HG03025 (cell line): ENCODE measurements at regions not wholly inside any gene's neighbourhood (a gene's known extent, or its start where the extent isn't known, plus 50 kb on each side); places are given as distances from the start of the nearest gene placed in this dataset.

Experiments used
- ATAC-seq: cut with Tn5 transposase; IDR thresholded peaks from one replicate; pipeline ENCODE4 v1.9.1; 2021; ENCODE audit warnings: mild to moderate bottlenecking, moderate library complexity; ENCODE audit not compliant: unreplicated experiment, low FRiP score

DNA sequence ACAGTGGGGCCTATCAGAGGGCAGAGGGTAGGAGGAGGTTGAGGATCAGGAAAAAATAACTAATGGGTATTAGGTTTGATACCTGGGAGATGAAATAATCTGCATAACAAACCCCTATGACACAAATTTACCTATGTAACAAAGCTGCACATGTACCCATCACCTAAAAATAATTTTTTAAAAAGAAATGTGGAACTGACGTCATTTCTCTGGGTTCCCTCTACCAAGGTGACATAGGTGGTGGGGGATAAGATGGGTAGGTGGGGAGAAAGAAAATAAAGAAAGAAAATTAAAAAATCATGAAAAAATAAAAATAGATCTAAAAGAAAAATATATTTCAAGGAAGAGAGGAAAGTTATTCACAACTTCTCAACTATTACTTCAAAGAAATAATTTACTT is 153.1 kb upstream of the SORCS1 start:
- ATAC-seq: no peak

DNA sequence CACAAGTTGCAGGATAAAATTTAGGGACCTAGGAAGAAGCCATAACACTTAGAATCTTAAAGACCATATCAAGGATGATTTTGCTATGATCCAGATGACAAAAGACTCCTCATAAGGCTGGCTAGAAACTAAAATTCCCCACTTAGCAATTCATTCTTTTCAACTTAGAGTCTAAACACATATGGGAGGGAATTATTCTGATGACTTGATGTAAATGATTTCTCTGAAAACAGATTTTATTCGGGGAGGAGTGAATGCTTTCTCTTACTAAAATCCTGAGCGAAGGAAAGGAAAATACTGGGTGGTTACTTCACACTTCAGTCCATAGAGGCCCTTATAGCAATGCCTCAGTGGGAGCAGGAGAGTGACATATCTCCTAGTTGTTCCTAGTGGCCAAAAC is 138.7 kb upstream of the SORCS1 start:
- ATAC-seq: no peak

DNA sequence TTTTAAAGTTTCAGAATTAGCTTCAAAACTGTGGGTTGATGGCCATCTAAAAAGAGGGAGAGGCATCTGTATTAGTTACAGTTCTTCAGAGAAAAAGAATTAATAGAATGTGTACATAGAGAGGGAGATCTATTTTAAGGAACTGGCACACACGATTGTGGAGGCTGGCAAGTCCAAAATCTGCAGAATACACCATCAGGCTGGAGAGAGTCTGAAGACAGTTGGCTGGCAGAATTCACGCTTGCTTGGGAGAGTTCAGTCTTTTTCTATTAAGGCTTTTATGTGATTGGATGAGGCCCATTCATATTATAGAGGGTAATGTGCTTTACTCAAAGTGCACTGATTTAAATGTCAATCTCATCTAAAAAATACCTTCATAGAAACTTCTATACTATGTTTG is 135.1 kb upstream of the SORCS1 start:
- ATAC-seq: no peak

DNA sequence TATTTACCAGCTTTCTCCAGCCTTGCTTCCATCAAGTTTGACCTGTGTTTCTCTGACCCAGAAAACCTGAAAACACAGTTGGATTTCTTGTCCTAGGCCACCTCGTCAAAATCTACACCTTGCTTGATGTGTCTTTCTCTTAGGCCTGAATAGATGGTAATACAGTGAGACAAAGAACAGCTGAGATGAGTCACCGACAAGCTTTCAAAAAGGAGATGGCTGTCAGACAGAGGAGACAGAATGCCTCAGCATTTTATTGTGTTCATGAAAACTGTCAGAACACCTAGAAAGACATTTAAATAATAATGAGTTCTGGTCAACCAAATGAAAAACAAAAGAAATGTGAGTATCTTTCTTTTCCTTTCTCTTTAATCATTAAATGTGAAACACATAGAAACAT is 119.7 kb upstream of the SORCS1 start:
- ATAC-seq: no peak

DNA sequence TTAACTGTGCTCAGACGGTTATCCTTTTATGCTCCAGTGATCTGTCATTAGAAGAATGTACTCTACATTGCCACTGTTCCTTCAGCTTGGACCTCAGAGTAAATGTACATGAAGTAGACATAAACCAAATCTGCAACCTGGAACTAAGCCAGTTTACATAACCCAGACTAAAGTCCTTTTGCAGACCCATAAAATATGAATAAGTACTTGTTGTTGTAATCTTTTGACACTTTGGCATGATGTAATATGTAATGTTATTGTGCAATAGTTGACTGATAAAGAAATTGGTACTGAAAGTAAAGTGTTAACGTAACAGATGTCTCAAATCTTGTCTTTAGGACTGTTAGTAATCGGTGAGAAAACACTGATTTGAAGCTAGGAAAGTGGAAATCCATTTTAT is 115.8 kb upstream of the SORCS1 start:
- ATAC-seq: no peak

DNA sequence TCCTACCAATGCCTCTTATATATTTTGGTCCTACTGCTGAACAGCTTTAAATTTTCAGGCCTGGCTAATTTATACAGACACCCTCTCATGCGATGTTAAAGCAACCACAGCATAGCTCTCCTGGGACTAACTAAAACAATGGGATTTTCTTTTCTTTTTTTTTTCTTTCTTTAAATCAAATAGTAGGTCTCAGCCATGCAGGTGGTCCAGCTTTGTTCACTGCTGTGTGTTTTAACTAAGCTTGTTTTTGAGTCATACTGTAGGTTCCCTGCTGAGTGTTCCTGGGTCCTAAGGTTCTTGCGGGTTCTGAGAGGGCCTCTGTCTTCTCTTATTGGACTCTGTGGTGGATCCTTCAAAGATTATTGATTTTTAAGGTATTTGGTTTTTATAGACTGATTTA is 113.1 kb upstream of the SORCS1 start:
- no peak for ATAC-seq

DNA sequence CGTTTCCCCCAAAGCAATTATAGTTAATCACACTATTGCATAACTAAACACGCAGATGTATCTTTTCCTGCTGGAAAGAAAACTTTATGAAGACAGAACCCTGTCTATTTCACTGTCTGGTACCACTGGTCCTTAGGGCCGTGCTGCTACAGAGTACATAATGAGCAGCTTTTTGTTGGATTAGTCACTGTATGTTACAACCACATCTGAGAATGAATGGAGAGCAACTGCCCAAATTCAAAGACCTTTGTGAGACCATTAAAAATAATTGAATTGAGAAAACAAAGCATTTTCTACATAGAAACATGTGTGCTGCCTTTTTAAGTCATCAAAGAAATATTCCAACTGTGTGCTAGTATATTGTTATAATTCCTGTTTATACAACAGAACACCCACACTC is 111.3 kb upstream of the SORCS1 start:
- no peak for ATAC-seq

DNA sequence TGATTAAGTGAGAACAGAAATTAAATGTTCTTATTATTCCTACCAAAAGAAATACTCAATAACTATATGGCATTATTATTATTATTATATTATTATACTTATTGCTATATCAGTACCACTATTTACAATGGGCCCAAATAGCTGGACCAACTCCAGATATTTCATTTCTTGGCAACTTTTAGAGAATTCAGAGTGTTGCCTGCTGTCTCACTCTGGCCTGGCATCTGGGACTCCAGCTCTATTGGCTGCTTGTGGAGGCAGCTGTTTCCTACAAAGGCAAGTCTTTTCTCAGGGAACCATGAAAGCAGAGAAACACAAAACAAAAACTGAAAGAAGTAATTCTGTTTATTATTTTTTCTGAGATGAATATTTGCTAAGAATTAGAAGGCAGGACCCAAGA is 105.1 kb upstream of the SORCS1 start:
- no peak for ATAC-seq

DNA sequence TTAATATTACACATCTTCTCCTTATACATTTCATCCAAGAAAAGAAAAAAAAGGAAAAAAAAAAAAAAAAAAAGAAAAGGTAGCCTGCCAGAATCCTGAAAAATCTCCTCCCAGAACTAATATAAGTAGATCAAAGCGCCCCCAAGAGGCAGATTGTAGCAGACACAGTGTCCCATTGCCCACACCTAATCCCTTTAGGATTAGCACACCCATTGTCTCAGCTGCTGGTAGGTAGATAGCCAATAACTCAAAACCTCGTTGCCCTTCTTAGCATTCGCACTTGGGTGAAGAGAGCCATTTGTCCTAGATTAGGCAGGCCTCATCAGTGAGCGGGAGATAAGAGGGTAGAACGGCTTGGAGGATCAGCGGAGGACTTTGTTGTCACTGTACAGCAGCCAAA is 100.2 kb upstream of the SORCS1 start:
- ATAC-seq: no peak

DNA sequence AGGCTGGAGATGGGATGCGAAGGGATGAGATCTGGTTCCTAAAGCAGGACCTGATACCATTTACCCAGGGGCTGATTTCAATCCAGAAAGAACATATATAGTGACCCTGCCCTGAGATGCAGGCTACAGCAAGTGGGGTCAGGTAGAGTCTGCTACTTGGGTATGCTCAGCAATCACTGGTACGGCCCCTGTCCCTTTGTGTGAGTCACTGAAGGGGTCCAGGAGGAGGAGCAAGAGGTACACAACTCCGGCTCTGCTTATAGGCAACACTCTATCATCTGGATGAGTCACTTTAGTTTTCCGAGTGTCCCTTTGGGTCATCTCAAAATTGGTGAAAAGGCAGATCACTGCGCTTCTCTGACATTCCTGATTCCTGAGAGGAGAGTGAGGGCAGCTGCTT is 79.6 kb upstream of the SORCS1 start:
- no peak for ATAC-seq

DNA sequence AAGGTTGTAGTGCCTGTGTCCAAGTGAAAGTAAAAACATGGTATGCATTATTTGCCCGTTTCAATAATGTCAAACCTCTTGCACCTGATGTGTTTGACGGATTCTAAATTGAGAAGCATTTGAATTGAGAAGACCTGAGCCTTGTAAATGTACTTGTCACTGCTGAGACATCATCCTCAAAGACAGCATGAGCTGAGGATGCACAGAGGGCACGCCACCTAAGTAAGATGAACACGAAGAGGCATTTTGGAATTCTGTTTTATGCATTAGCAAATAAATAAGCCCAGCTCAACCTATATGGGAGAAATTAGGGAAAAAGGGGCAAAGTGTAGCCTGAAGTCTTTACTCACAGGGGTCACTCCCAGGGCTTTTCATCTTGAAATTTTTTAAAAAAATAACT is 73.8 kb upstream of the SORCS1 start:
- no peak for ATAC-seq

DNA sequence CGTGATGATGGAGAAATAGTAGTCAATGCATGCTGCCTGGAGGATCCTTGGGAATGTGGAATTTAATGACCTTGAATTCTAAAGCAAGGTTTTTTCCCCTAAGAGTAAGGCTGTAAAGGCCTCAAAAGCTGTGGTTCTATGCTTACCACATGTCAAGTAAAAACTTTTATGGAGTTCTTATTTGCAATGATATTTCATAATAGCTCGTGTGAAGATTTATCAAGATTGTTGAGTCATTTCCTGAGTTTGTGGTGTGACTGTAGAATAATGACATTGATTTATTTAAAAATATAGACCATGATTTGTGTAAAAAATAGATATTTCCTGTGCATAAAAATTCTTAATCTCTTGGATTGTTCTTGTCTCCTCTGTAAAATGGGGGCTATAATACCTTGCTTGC is 67.5 kb upstream of the SORCS1 start:
- no peak for ATAC-seq

DNA sequence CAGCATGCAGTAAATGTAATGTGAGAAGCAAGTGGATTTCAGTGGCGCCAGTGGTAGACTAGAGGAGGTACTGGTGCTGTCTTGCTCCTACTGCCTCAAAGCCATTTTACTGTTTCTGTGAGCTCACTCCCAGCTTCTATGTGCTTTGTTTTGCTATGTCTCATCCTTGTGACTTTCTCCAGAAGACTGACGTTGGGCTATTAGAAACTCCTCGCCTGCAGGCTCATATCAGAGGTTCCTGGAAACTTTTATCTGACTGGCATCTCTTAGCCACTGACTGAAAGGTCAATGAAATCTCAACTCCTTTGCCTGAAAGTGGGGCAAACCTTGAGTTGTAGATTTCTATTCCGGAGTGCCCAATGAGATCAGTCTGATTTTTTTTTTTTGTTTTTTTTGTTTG is 66.4 kb upstream of the SORCS1 start:
- ATAC-seq: no peak

DNA sequence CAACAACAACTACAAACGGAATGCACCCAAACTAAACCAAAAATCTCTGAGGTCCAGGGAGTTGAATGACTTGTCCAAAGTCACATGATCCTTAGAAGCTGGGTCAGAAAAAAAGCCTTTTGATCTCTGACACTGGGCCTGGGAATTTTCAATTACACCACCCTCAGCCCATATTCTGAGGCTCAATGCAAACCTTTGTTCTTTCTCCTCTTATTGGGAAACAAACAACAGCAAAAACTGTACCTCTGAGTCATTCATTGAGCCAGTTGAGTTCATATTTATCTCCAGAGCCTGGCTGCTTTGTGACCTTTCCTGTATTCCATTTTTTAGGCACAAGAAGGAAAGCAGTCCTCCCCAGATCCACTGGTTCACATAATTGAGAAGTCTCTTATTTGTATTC is 51.2 kb upstream of the SORCS1 start:
- ATAC-seq: no peak
